ENCODE measurements at regions not wholly inside any gene's neighbourhood (a gene's known extent, or its start where the extent isn't known, plus 50 kb on each side); places are given as distances from the start of the nearest gene placed in this dataset.

DNA sequence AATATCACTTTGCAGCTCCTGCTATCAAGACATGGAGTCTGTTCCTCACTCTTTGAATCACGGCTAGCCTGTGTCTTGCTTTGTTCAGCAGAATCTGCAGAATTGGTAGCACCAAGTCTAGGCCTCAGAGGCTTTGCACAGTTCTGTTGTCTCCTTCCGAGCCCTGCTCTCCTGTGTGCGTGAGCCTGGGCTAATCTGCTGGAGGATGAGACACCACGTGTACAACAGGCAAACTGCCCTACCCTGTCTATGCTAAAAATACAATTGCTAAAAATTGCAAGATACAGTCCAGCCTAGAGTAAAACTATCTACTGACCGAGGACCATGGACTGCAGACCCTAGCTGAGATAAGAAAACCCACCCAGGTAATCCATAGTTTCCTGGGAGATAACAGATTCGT, 484.7 kb downstream of the NPIPA7 start:
- Histone ChIP-seq H3K27me3 (no peaks in the 10 kb centered on the region), H3K4me3 (no peak overlapping the region), H3K4me1 (no peaks in the 10 kb centered on the region), H3K9me3 (no peaks in the 10 kb centered on the region), H3K36me3 (no peaks in the 10 kb centered on the region), H3K27ac (no peak overlapping the region)
- intact Hi-C loops (cut with DNase I; ENCODE audit: low total_unique reads) (loop anchor here (5.0 kb wide), 1 partner anchor 714 kb away; no protein-coding TSS in a partner anchor), in situ Hi-C loops (cut with MboI; ENCODE audit: low sequenced_read_pairs in 4 of 4) (loop anchor here in 2 of 4 donors (25.0 kb wide), 2 partner anchors 599 to 724 kb away; partner anchors contain the start of gene XYLT1 (in 1 of the 2))
- ATAC-seq, result no peak
- TF ChIP-seq POLR2A (IDR thresholded peaks at IDR 0.05), result no peak
- TF ChIP-seq, protein P1, sequence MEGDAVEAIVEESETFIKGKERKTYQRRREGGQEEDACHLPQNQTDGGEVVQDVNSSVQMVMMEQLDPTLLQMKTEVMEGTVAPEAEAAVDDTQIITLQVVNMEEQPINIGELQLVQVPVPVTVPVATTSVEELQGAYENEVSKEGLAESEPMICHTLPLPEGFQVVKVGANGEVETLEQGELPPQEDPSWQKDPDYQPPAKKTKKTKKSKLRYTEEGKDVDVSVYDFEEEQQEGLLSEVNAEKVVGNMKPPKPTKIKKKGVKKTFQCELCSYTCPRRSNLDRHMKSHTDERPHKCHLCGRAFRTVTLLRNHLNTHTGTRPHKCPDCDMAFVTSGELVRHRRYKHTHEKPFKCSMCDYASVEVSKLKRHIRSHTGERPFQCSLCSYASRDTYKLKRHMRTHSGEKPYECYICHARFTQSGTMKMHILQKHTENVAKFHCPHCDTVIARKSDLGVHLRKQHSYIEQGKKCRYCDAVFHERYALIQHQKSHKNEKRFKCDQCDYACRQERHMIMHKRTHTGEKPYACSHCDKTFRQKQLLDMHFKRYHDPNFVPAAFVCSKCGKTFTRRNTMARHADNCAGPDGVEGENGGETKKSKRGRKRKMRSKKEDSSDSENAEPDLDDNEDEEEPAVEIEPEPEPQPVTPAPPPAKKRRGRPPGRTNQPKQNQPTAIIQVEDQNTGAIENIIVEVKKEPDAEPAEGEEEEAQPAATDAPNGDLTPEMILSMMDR (IDR thresholded peaks at IDR 0.05 in 4 of 5, conservative IDR thresholded peaks at IDR 0.05 in 1 of 5), result no peak
- DNase-seq, result no peak

DNA sequence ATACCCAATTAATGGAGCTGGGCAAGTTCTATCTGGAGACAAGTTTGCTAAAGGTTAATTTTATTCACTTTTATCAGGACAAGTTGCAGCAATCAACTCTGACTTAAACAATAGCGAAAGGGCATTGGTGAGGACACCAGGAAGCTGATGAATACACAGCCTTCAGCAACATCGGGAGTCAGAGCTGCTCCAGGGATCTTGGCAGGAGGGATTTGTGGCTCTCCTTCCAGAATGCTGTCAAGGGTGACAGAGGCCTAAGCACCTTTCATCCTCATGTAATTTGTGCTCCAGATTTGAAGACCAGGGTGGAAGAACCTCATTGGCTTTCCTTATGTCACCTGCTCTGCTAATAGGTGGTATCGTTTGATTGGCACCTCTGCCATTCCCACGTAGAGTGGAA, 485.6 kb downstream of the NPIPA7 start:
- H3K27ac ChIP-seq, result no peak overlapping the region

GRCh38 chr16:16865374-16865773, 486.4 kb downstream of the NPIPA7 start:
- no peaks in the 10 kb centered on the region for H3K9me3 ChIP-seq
- TF ChIP-seq POLR2A (IDR thresholded peaks at IDR 0.05), result no peak
- TF ChIP-seq, protein P1 (IDR thresholded peaks at IDR 0.05 in 4 of 5, conservative IDR thresholded peaks at IDR 0.05 in 1 of 5), result no peak
- DNase-seq (no peak), ATAC-seq (no peak)
- no peaks in the 10 kb centered on the region for H3K27me3 ChIP-seq
- in situ Hi-C loops (cut with MboI; ENCODE audit: low sequenced_read_pairs in 4 of 4), result loop anchor here in 2 of 4 donors (25.0 kb wide), 2 partner anchors 597 to 722 kb away; partner anchors contain the start of gene XYLT1 (in 1 of the 2)
- no peak overlapping the region for H3K27ac ChIP-seq
- H3K4me1 ChIP-seq, result no peaks in the 10 kb centered on the region
- no peaks in the 10 kb centered on the region for H3K36me3 ChIP-seq
- intact Hi-C loops (cut with DNase I; ENCODE audit: low total_unique reads), result no loop called here
- no peak overlapping the region for H3K4me3 ChIP-seq

More for the DNA sequence above, 485.6 kb downstream of the NPIPA7 start:
- in situ Hi-C loops (cut with MboI; ENCODE audit: low sequenced_read_pairs in 4 of 4) (loop anchor here in 2 of 4 donors (25.0 kb wide), 2 partner anchors 598 to 723 kb away; partner anchors contain the start of gene XYLT1 (in 1 of the 2)), intact Hi-C loops (cut with DNase I; ENCODE audit: low total_unique reads) (loop anchor here (5.0 kb wide), 1 partner anchor 713 kb away; no protein-coding TSS in a partner anchor)
- Histone ChIP-seq H3K27me3 (no peaks in the 10 kb centered on the region), H3K36me3 (no peaks in the 10 kb centered on the region), H3K4me3 (no peak overlapping the region), H3K4me1 (no peaks in the 10 kb centered on the region), H3K9me3 (no peaks in the 10 kb centered on the region)
- no peak for TF ChIP-seq POLR2A (IDR thresholded peaks at IDR 0.05)
- TF ChIP-seq, protein P1 (IDR thresholded peaks at IDR 0.05 in 4 of 5, conservative IDR thresholded peaks at IDR 0.05 in 1 of 5), result no peak
- DNase-seq, result no peak
- no peak for ATAC-seq

DNA sequence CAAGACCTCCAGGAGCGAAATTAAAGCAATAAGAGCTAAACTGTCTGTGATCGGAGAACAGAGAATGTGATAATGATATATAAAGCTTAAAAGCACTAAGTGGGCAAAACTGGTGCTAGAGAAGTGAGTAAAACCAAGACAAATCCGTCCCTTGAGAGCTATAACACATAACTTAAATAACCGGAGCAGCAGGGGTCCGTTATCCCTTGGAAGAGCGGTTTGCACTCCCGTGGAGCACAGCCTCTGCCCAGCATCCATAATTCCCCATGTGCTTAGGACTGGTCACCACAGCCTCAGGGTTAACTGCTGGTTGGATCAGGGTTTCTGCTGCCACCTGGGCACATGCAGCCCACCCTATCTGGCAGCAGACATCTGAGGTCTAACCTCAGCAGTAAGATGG, 489.0 kb downstream of the NPIPA7 start:
- Histone ChIP-seq H3K9me3 (no peaks in the 10 kb centered on the region), H3K4me1 (no peaks in the 10 kb centered on the region), H3K36me3 (no peaks in the 10 kb centered on the region), H3K4me3 (no peak overlapping the region), H3K27me3 (no peaks in the 10 kb centered on the region), H3K27ac (no peak overlapping the region)
- no peak for ATAC-seq
- no peak for TF ChIP-seq POLR2A (IDR thresholded peaks at IDR 0.05)
- TF ChIP-seq, protein P1 (IDR thresholded peaks at IDR 0.05 in 4 of 5, conservative IDR thresholded peaks at IDR 0.05 in 1 of 5), result no peak
- intact Hi-C loops (cut with DNase I; ENCODE audit: low total_unique reads) (no loop called here), in situ Hi-C loops (cut with MboI; ENCODE audit: low sequenced_read_pairs in 4 of 4) (loop anchor here in 2 of 4 donors (25.0 kb wide), 2 partner anchors 594 to 719 kb away; partner anchors contain the start of gene XYLT1 (in 1 of the 2))
- DNase-seq, result no peak

Measured in gastrocnemius medialis (tissue), 4 donors.